WTC11 (cell line): ENCODE measurements at regions not wholly inside any gene's neighbourhood (a gene's known extent, or its start where the extent isn't known, plus 50 kb on each side); places are given as distances from the start of the nearest gene placed in this dataset.

ENCODE experiments used
- CREM ChIP-seq: sonication (generic); formaldehyde crosslinking; IDR thresholded peaks from 2 replicates; pipeline ENCODE4 v1.8.1; 2022; ENCODE audit warnings: mild to moderate bottlenecking, missing genetic modification reagents, moderate library complexity
- CTCF ChIP-seq: fragments of 200-600 bp; IDR thresholded peaks from 2 replicates; pipeline ENCODE4 v1.8.0; 2022; ENCODE audit warnings: antibody characterized with exemption
- FOXP4 ChIP-seq: sonication (generic); formaldehyde crosslinking; IDR thresholded peaks from 2 replicates; pipeline ENCODE4 v1.8.0; 2022; ENCODE audit warnings: mild to moderate bottlenecking, missing genetic modification reagents
- SP1 ChIP-seq: sonication (generic); formaldehyde crosslinking; conservative IDR thresholded peaks from 2 replicates; pipeline ENCODE4 v1.8.1; 2022; ENCODE audit warnings: missing genetic modification reagents
- ZNF532 ChIP-seq: fragments of 250-450 bp; sonication (Bioruptor Pico); IDR thresholded peaks from 2 replicates; pipeline ENCODE4 v1.9.0; 2021; ENCODE audit warnings: mild to moderate bottlenecking, borderline replicate concordance

GRCh38 chr6:11947575-11947974, 64.5 kb upstream of the HIVEP1 start:
- no peak for TF ChIP-seq CTCF
- TF ChIP-seq CREM (CRISPR knock-in tag): no peak
- TF ChIP-seq FOXP4: no peak
- TF ChIP-seq SP1 (CRISPR knock-in tag): no peak
- no peak for TF ChIP-seq ZNF532 (CRISPR knock-in tag)
